ENCODE measurements at regions not wholly inside any gene's neighbourhood (a gene's known extent, or its start where the extent isn't known, plus 50 kb on each side); places are given as distances from the start of the nearest gene placed in this dataset.

DNA sequence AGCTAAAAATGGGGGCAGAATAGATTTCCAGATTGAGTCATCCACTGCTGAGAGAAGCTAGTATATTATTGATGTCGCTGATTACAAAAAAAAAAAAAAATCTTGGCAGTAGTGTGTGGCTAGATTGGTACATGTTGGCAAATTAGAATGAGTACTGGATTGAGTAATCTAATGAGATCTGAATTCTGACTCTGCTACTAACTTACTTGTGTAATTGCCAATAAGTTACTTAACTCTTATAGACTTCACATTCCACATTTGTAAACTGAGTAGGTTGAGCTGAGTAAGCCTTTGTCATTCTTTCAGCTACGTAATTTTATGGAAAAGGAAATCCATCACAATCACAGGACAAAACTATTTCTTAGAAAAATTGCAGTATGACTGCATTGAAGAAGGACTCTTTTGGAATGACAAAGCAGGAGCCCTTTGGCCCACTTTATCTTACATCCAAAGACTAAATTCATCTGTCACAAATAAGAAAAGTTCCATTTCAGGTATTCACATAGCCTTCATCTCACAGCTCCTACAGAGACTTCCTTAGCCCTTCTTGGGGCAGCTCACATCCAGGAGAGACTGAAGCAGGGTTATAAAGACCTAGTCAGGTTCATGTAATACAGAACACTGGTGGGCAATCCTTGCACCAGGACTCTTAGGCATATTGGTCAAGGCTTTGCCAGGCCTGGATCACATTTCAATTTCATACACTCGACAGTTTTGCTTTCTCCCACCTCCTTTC is 197.3 kb upstream of the CPNE8 start:
- no peak for TF ChIP-seq ZNF274 (IDR thresholded peaks at IDR 0.05; ENCODE audit: low read depth, low read length)
- TF ChIP-seq YY1 (IDR thresholded peaks at IDR 0.05; ENCODE audit: insufficient read depth, insufficient read length), result no peak
- no peak for TF ChIP-seq SUZ12 (IDR thresholded peaks at IDR 0.05; ENCODE audit: extremely low read depth, insufficient read depth, insufficient read length)
